ENCODE measurements at regions not wholly inside any gene's neighbourhood (a gene's known extent, or its start where the extent isn't known, plus 50 kb on each side); places are given as distances from the start of the nearest gene placed in this dataset.

DNA sequence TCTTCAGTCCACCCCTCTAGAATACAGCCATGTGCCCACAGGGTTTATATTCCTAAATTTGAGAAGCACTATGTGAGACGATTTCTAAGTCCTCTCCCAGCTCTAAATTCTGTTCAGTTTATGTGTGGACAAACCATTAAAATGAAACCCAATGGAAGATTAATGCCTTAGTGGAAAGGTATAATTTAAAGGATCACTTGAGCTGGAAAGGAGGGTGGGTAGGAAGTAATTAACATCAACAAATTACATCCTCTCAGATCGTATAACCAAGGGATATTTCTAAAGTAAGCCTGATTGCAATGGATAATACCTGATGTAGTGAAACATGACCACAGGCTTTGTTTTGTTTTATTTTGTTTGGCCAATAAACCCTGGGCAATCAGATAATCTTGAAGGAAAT lies 511.0 kb upstream of the COBL start:
- TF ChIP-seq, protein P1, sequence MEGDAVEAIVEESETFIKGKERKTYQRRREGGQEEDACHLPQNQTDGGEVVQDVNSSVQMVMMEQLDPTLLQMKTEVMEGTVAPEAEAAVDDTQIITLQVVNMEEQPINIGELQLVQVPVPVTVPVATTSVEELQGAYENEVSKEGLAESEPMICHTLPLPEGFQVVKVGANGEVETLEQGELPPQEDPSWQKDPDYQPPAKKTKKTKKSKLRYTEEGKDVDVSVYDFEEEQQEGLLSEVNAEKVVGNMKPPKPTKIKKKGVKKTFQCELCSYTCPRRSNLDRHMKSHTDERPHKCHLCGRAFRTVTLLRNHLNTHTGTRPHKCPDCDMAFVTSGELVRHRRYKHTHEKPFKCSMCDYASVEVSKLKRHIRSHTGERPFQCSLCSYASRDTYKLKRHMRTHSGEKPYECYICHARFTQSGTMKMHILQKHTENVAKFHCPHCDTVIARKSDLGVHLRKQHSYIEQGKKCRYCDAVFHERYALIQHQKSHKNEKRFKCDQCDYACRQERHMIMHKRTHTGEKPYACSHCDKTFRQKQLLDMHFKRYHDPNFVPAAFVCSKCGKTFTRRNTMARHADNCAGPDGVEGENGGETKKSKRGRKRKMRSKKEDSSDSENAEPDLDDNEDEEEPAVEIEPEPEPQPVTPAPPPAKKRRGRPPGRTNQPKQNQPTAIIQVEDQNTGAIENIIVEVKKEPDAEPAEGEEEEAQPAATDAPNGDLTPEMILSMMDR (IDR thresholded peaks at IDR 0.05) = no peak
- no peak for TF ChIP-seq ZFX (IDR thresholded peaks at IDR 0.05; ENCODE audit: borderline replicate concordance)

Data from 22Rv1 (cell line).